ENCODE measurements at regions not wholly inside any gene's neighbourhood (a gene's known extent, or its start where the extent isn't known, plus 50 kb on each side); places are given as distances from the start of the nearest gene placed in this dataset.
"Not testable (repeated sequence)": the region's sequence is repeated elsewhere in the genome, so short reads cannot be mapped to it uniquely, and the experiment has no call there.

GRCh38 chr6:4459032-4459431 is 317.2 kb upstream of the CDYL start:
- DNase-seq (ENCODE audit: low read depth): peak; percentile 32

- no peak for DNase-seq (ENCODE audit: low read depth)
Observed at GRCh38 chr6:4451718-4452117, 316.3 kb upstream of the ECI2 start.

- DNase-seq (ENCODE audit: low read depth): no peak
Observed at GRCh38 chr6:4451081-4451480, 315.7 kb upstream of the ECI2 start.

GRCh38 chr6:4450237-4450636 is 314.9 kb upstream of the ECI2 start:
- no peak for DNase-seq (ENCODE audit: low read depth)

GRCh38 chr6:4449409-4449808 is 314.0 kb upstream of the ECI2 start:
- DNase-seq (ENCODE audit: low read depth): no peak

- no peak for DNase-seq (ENCODE audit: low read depth)
Observed at GRCh38 chr6:4448841-4449240, 313.5 kb upstream of the ECI2 start.

- DNase-seq (ENCODE audit: low read depth): no peak
Observed at GRCh38 chr6:4447639-4448330, 312.4 kb upstream of the ECI2 start.

GRCh38 chr6:4446982-4447381 is 311.6 kb upstream of the ECI2 start:
- no peak for DNase-seq (ENCODE audit: low read depth)

GRCh38 chr6:4441981-4442434 is 306.6 kb upstream of the ECI2 start:
- no peak for DNase-seq (ENCODE audit: low read depth)

GRCh38 chr6:4439159-4439558 is 303.8 kb upstream of the ECI2 start:
- no peak for DNase-seq (ENCODE audit: low read depth)

GRCh38 chr6:4437342-4437741 is 302.0 kb upstream of the ECI2 start:
- DNase-seq (ENCODE audit: low read depth): no peak

- DNase-seq (ENCODE audit: low read depth): no peak
Observed at GRCh38 chr6:4435981-4436445, 300.6 kb upstream of the ECI2 start.

GRCh38 chr6:4434655-4435054 is 299.3 kb upstream of the ECI2 start:
- DNase-seq (ENCODE audit: low read depth): no peak

- DNase-seq (ENCODE audit: low read depth): no peak
Observed at GRCh38 chr6:4433199-4433598, 297.8 kb upstream of the ECI2 start.

GRCh38 chr6:4426968-4427367 is 291.6 kb upstream of the ECI2 start:
- no peak for DNase-seq (ENCODE audit: low read depth)

GRCh38 chr6:4421837-4422236 is 286.5 kb upstream of the ECI2 start:
- DNase-seq (ENCODE audit: low read depth): no peak

GRCh38 chr6:4420160-4420865 is 284.9 kb upstream of the ECI2 start:
- DNase-seq (ENCODE audit: low read depth): no peak

- no peak for DNase-seq (ENCODE audit: low read depth)
Observed at GRCh38 chr6:4415549-4415948, 280.2 kb upstream of the ECI2 start.

GRCh38 chr6:4414078-4414477 is 278.7 kb upstream of the ECI2 start:
- not testable (repeated sequence) for DNase-seq (ENCODE audit: low read depth)

GRCh38 chr6:4413073-4413472 is 277.7 kb upstream of the ECI2 start:
- peak; percentile 72 for DNase-seq (ENCODE audit: low read depth)

GRCh38 chr6:4412488-4412887 is 277.1 kb upstream of the ECI2 start:
- no peak for DNase-seq (ENCODE audit: low read depth)

- no peak for DNase-seq (ENCODE audit: low read depth)
Observed at GRCh38 chr6:4412077-4412476, 276.7 kb upstream of the ECI2 start.

- DNase-seq (ENCODE audit: low read depth): not testable (repeated sequence)
Observed at GRCh38 chr6:4407710-4408109, 272.3 kb upstream of the ECI2 start.
